ENCODE measurements at regions not wholly inside any gene's neighbourhood (a gene's known extent, or its start where the extent isn't known, plus 50 kb on each side); places are given as distances from the start of the nearest gene placed in this dataset.
A peak's percentile ranks its signal among the peaks of the same experiment; 100 is the strongest.
"Not testable (repeated sequence)": the region's sequence is repeated elsewhere in the genome, so short reads cannot be mapped to it uniquely, and the experiment has no call there.

GRCh38 chr9:7456793-7457530 lies 342.6 kb downstream of the DMAC1 start:
- no peak for DNase-seq

GRCh38 chr9:7456377-7456776 lies 343.2 kb downstream of the DMAC1 start:
- DNase-seq: no peak

GRCh38 chr9:7454624-7455023 lies 345.0 kb downstream of the DMAC1 start:
- no peak for DNase-seq

- DNase-seq: no peak
These were observed 347.2 kb downstream of the DMAC1 start for GRCh38 chr9:7452378-7452777.

GRCh38 chr9:7451062-7451461 lies 348.5 kb downstream of the DMAC1 start:
- no peak for DNase-seq

- DNase-seq: no peak
These were observed 356.0 kb downstream of the DMAC1 start for GRCh38 chr9:7443541-7443940.

- no peak for DNase-seq
These were observed 360.1 kb downstream of the DMAC1 start for GRCh38 chr9:7439355-7439995.

GRCh38 chr9:7436754-7437153 lies 362.8 kb downstream of the DMAC1 start:
- no peak for DNase-seq

- no peak for DNase-seq
These were observed 365.9 kb downstream of the DMAC1 start for GRCh38 chr9:7433508-7434292.

- DNase-seq: no peak
These were observed 366.6 kb downstream of the DMAC1 start for GRCh38 chr9:7432989-7433388.

- DNase-seq: not testable (repeated sequence)
These were observed 382.2 kb downstream of the DMAC1 start for GRCh38 chr9:7417397-7417796.

- no peak for DNase-seq
These were observed 383.7 kb downstream of the DMAC1 start for GRCh38 chr9:7415836-7416235.

- no peak for DNase-seq
These were observed 390.7 kb downstream of the DMAC1 start for GRCh38 chr9:7408845-7409244.

GRCh38 chr9:7407246-7407645 lies 392.3 kb downstream of the DMAC1 start:
- DNase-seq: no peak

- DNase-seq: peak; percentile 43
These were observed 393.5 kb downstream of the DMAC1 start for GRCh38 chr9:7405924-7406604.

- DNase-seq: no peak
These were observed 395.6 kb downstream of the DMAC1 start for GRCh38 chr9:7403839-7404487.

- no peak for DNase-seq
These were observed 396.6 kb downstream of the DMAC1 start for GRCh38 chr9:7403028-7403389.

GRCh38 chr9:7402334-7403027 lies 397.1 kb downstream of the DMAC1 start:
- no peak for DNase-seq

GRCh38 chr9:7401116-7401515 lies 398.5 kb downstream of the DMAC1 start:
- DNase-seq: no peak

- DNase-seq: no peak
These were observed 405.4 kb downstream of the DMAC1 start for GRCh38 chr9:7394002-7394774.

GRCh38 chr9:7392148-7392547 lies 407.4 kb downstream of the DMAC1 start:
- DNase-seq: no peak

All from activated CD4-positive, alpha-beta T cell treated with anti-CD3 and anti-CD28 coated beads, Interleukin-2, amount 50 U/mL, for 16 hours (primary cell).